ENCODE measurements at regions not wholly inside any gene's neighbourhood (a gene's known extent, or its start where the extent isn't known, plus 50 kb on each side); places are given as distances from the start of the nearest gene placed in this dataset.

- Histone ChIP-seq H3K36me3 (ENCODE audit: insufficient read depth, low read length) (no peaks in the 10 kb centered on the region), H3K79me2 (ENCODE audit: control insufficient read depth, insufficient read depth, low read length, unreplicated experiment) (no peaks in the 10 kb centered on the region), H3K4me1 (ENCODE audit: control insufficient read depth, insufficient read depth, low read length, unreplicated experiment) (no peaks in the 10 kb centered on the region), H3K27me3 (ENCODE audit: insufficient read depth, low read length) (no peaks in the 10 kb centered on the region), H3K27ac (ENCODE audit: low read depth, low read length) (no peak overlapping the region), H2AFZ (ENCODE audit: low read length, unreplicated experiment) (no peak overlapping the region), H3K4me3 (ENCODE audit: low read depth, low read length) (no peak overlapping the region)
Observed at GRCh38 chr6:170094686-170095272, 196.1 kb downstream of the DLL1 start.

GRCh38 chr6:170093658-170094596, 197.0 kb downstream of the DLL1 start:
- no peaks in the 10 kb centered on the region for H3K79me2 ChIP-seq (ENCODE audit: control insufficient read depth, insufficient read depth, low read length, unreplicated experiment)
- H3K27ac ChIP-seq (ENCODE audit: low read depth, low read length), result no peak overlapping the region
- H3K4me3 ChIP-seq (ENCODE audit: low read depth, low read length), result no peak overlapping the region
- H3K4me1 ChIP-seq (ENCODE audit: control insufficient read depth, insufficient read depth, low read length, unreplicated experiment), result no peaks in the 10 kb centered on the region
- H3K36me3 ChIP-seq (ENCODE audit: insufficient read depth, low read length), result no peaks in the 10 kb centered on the region
- no peaks in the 10 kb centered on the region for H3K27me3 ChIP-seq (ENCODE audit: insufficient read depth, low read length)
- H2AFZ ChIP-seq (ENCODE audit: low read length, unreplicated experiment), result no peak overlapping the region

- Histone ChIP-seq H3K36me3 (ENCODE audit: insufficient read depth, low read length) (no peaks in the 10 kb centered on the region), H3K79me2 (ENCODE audit: control insufficient read depth, insufficient read depth, low read length, unreplicated experiment) (no peaks in the 10 kb centered on the region), H3K4me1 (ENCODE audit: control insufficient read depth, insufficient read depth, low read length, unreplicated experiment) (no peaks in the 10 kb centered on the region), H2AFZ (ENCODE audit: low read length, unreplicated experiment) (no peak overlapping the region), H3K27ac (ENCODE audit: low read depth, low read length) (no peak overlapping the region), H3K4me3 (ENCODE audit: low read depth, low read length) (no peak overlapping the region), H3K27me3 (ENCODE audit: insufficient read depth, low read length) (no peaks in the 10 kb centered on the region)
Observed at GRCh38 chr6:170093276-170093657, 197.6 kb downstream of the DLL1 start.

- H3K4me3 ChIP-seq (ENCODE audit: low read depth, low read length), result no peak overlapping the region
- H3K79me2 ChIP-seq (ENCODE audit: control insufficient read depth, insufficient read depth, low read length, unreplicated experiment), result no peaks in the 10 kb centered on the region
- H3K27ac ChIP-seq (ENCODE audit: low read depth, low read length), result no peak overlapping the region
- no peaks in the 10 kb centered on the region for H3K36me3 ChIP-seq (ENCODE audit: insufficient read depth, low read length)
- H2AFZ ChIP-seq (ENCODE audit: low read length, unreplicated experiment), result no peak overlapping the region
- H3K27me3 ChIP-seq (ENCODE audit: insufficient read depth, low read length), result no peaks in the 10 kb centered on the region
- H3K4me1 ChIP-seq (ENCODE audit: control insufficient read depth, insufficient read depth, low read length, unreplicated experiment), result no peaks in the 10 kb centered on the region
Observed at GRCh38 chr6:170092826-170093225, 198.1 kb downstream of the DLL1 start.

- H2AFZ ChIP-seq (ENCODE audit: low read length, unreplicated experiment), result no peak overlapping the region
- H3K79me2 ChIP-seq (ENCODE audit: control insufficient read depth, insufficient read depth, low read length, unreplicated experiment), result no peaks in the 10 kb centered on the region
- no peaks in the 10 kb centered on the region for H3K4me1 ChIP-seq (ENCODE audit: control insufficient read depth, insufficient read depth, low read length, unreplicated experiment)
- H3K36me3 ChIP-seq (ENCODE audit: insufficient read depth, low read length), result no peaks in the 10 kb centered on the region
- H3K27me3 ChIP-seq (ENCODE audit: insufficient read depth, low read length), result no peaks in the 10 kb centered on the region
- no peak overlapping the region for H3K27ac ChIP-seq (ENCODE audit: low read depth, low read length)
- no peak overlapping the region for H3K4me3 ChIP-seq (ENCODE audit: low read depth, low read length)
Observed at GRCh38 chr6:170091639-170092579, 199.0 kb downstream of the DLL1 start.

- H3K36me3 ChIP-seq (ENCODE audit: insufficient read depth, low read length), result no peaks in the 10 kb centered on the region
- no peak overlapping the region for H3K4me3 ChIP-seq (ENCODE audit: low read depth, low read length)
- H3K27me3 ChIP-seq (ENCODE audit: insufficient read depth, low read length), result no peaks in the 10 kb centered on the region
- no peak overlapping the region for H3K27ac ChIP-seq (ENCODE audit: low read depth, low read length)
- H3K79me2 ChIP-seq (ENCODE audit: control insufficient read depth, insufficient read depth, low read length, unreplicated experiment), result no peaks in the 10 kb centered on the region
- H3K4me1 ChIP-seq (ENCODE audit: control insufficient read depth, insufficient read depth, low read length, unreplicated experiment), result no peaks in the 10 kb centered on the region
- H2AFZ ChIP-seq (ENCODE audit: low read length, unreplicated experiment), result no peak overlapping the region
Observed at GRCh38 chr6:170091000-170091638, 199.8 kb downstream of the DLL1 start.

- no peaks in the 10 kb centered on the region for H3K36me3 ChIP-seq (ENCODE audit: insufficient read depth, low read length)
- no peak overlapping the region for H2AFZ ChIP-seq (ENCODE audit: low read length, unreplicated experiment)
- no peak overlapping the region for H3K27ac ChIP-seq (ENCODE audit: low read depth, low read length)
- no peaks in the 10 kb centered on the region for H3K79me2 ChIP-seq (ENCODE audit: control insufficient read depth, insufficient read depth, low read length, unreplicated experiment)
- H3K4me3 ChIP-seq (ENCODE audit: low read depth, low read length), result no peak overlapping the region
- H3K27me3 ChIP-seq (ENCODE audit: insufficient read depth, low read length), result no peaks in the 10 kb centered on the region
- no peaks in the 10 kb centered on the region for H3K4me1 ChIP-seq (ENCODE audit: control insufficient read depth, insufficient read depth, low read length, unreplicated experiment)
Observed at GRCh38 chr6:170090561-170090960, 200.3 kb downstream of the DLL1 start.

GRCh38 chr6:170089963-170090362, 200.9 kb downstream of the DLL1 start:
- H3K27ac ChIP-seq (ENCODE audit: low read depth, low read length), result no peak overlapping the region

GRCh38 chr6:170088582-170088955, 202.3 kb downstream of the DLL1 start:
- Histone ChIP-seq H3K4me1 (ENCODE audit: control insufficient read depth, insufficient read depth, low read length, unreplicated experiment) (no peaks in the 10 kb centered on the region), H3K4me3 (ENCODE audit: low read depth, low read length) (no peak overlapping the region), H3K79me2 (ENCODE audit: control insufficient read depth, insufficient read depth, low read length, unreplicated experiment) (no peaks in the 10 kb centered on the region), H3K27ac (ENCODE audit: low read depth, low read length) (no peak overlapping the region), H3K36me3 (ENCODE audit: insufficient read depth, low read length) (no peaks in the 10 kb centered on the region), H3K27me3 (ENCODE audit: insufficient read depth, low read length) (no peaks in the 10 kb centered on the region), H2AFZ (ENCODE audit: low read length, unreplicated experiment) (no peak overlapping the region)

More at GRCh38 chr6:170089963-170090362, 200.9 kb downstream of the DLL1 start:
- H3K4me1 ChIP-seq (ENCODE audit: control insufficient read depth, insufficient read depth, low read length, unreplicated experiment), result no peaks in the 10 kb centered on the region
- H3K4me3 ChIP-seq (ENCODE audit: low read depth, low read length), result no peak overlapping the region
- no peaks in the 10 kb centered on the region for H3K27me3 ChIP-seq (ENCODE audit: insufficient read depth, low read length)
- no peak overlapping the region for H2AFZ ChIP-seq (ENCODE audit: low read length, unreplicated experiment)
- H3K79me2 ChIP-seq (ENCODE audit: control insufficient read depth, insufficient read depth, low read length, unreplicated experiment), result no peaks in the 10 kb centered on the region
- H3K36me3 ChIP-seq (ENCODE audit: insufficient read depth, low read length), result no peaks in the 10 kb centered on the region

GRCh38 chr6:170087941-170088581, 202.8 kb downstream of the DLL1 start:
- Histone ChIP-seq H3K4me1 (ENCODE audit: control insufficient read depth, insufficient read depth, low read length, unreplicated experiment) (no peaks in the 10 kb centered on the region), H2AFZ (ENCODE audit: low read length, unreplicated experiment) (no peak overlapping the region), H3K79me2 (ENCODE audit: control insufficient read depth, insufficient read depth, low read length, unreplicated experiment) (no peaks in the 10 kb centered on the region), H3K27ac (ENCODE audit: low read depth, low read length) (no peak overlapping the region), H3K4me3 (ENCODE audit: low read depth, low read length) (no peak overlapping the region), H3K27me3 (ENCODE audit: insufficient read depth, low read length) (no peaks in the 10 kb centered on the region), H3K36me3 (ENCODE audit: insufficient read depth, low read length) (no peaks in the 10 kb centered on the region)
